T-cell (primary cell): ENCODE measurements at regions not wholly inside any gene's neighbourhood (a gene's known extent, or its start where the extent isn't known, plus 50 kb on each side); places are given as distances from the start of the nearest gene placed in this dataset.

Experiments used
- ATAC-seq, 4 experiments: fragments of 200-7000 bp in 3 of 4; fragments of 150-1000 bp in 1 of 4; cut with Tn5 transposase; replicated peaks in 1 of 4; 1 replicate in 3 of 4; 2 replicates in 1 of 4; pipeline ENCODE4 v1.10.0; 2021; ENCODE audit warnings: moderate library complexity in 3 of 4, mild to moderate bottlenecking in 2 of 4, moderate number of reproducible peaks in 1 of 4
- CTCF ChIA-PET, 2 donors: fragments of 300-600 bp; sonication (Branson Sonifier 250); formaldehyde crosslinking; loops; one replicate each; lab custom pipeline; 2022; ENCODE audit warnings: antibody characterized with exemption in 2 of 2; lab: Charles Lee
- POLR2A ChIA-PET, 2 donors: fragments of 300-600 bp; sonication (Branson Sonifier 250); formaldehyde crosslinking; loops; one replicate each; lab custom pipeline; 2022; ENCODE audit warnings: antibody characterized with exemption in 2 of 2; lab: Charles Lee
- DNase-seq, 35 experiments: peaks; one replicate each; pipeline versions ENCODE4 v3.0.0 to v3.0.0-alpha.2; 2013 to 2023
- H3K27ac ChIP-seq: one replicate; pipeline ENCODE4 v1.5.1; 2013; ENCODE audit warnings: low read length
- H3K27me3 ChIP-seq, 2 experiments: replicated peaks in 1 of 2; 1 replicate in 1 of 2; 2 replicates in 1 of 2; pipeline versions ENCODE4 v1.6.1 to v1.7.0; 2013; ENCODE audit warnings: low read length in 1 of 2, mixed read lengths in 1 of 2; ENCODE audit not compliant: control insufficient read depth in 2 of 2, insufficient read depth in 2 of 2; ENCODE audit errors: extremely low read depth in 1 of 2
- H3K36me3 ChIP-seq, 2 donors: 1 replicate in 1 of 2; 2 replicates in 1 of 2; pipeline versions ENCODE4 v1.6.1 to v1.7.0; 2013; ENCODE audit warnings: low read length in 1 of 2; ENCODE audit not compliant: control insufficient read depth in 2 of 2, insufficient read depth in 1 of 2; ENCODE audit errors: extremely low read depth in 1 of 2
- H3K4me1 ChIP-seq, 2 experiments: 1 replicate in 1 of 2; 2 replicates in 1 of 2; pipeline versions ENCODE4 v1.6.1 to v1.7.0; 2013; ENCODE audit warnings: low read length in 2 of 2, mixed read lengths in 1 of 2; ENCODE audit not compliant: insufficient read depth in 2 of 2, control insufficient read depth in 1 of 2; ENCODE audit errors: extremely low read depth in 1 of 2
- H3K4me3 ChIP-seq, 2 donors: 1 replicate in 1 of 2; 2 replicates in 1 of 2; pipeline versions ENCODE4 v1.5.1 to v1.7.0; 2013; ENCODE audit warnings: mild to moderate bottlenecking in 2 of 2, low read length in 1 of 2, moderate library complexity in 1 of 2; ENCODE audit not compliant: control insufficient read depth in 1 of 2; ENCODE audit errors: extremely low read depth in 1 of 2
- H3K9me3 ChIP-seq: 2 replicates; pipeline ENCODE4 v1.7.0; 2013
- H3K27ac Mint-ChIP-seq, 2 donors: one replicate each; pipeline ENCODE4 v1.8.0; 2020 to 2021; ENCODE audit warnings: mild to moderate bottlenecking in 2 of 2, mixed read lengths in 2 of 2
- H3K27me3 Mint-ChIP-seq, 2 donors: one replicate each; pipeline ENCODE4 v1.8.0; 2021 to 2022; ENCODE audit warnings: mixed read lengths in 2 of 2
- H3K36me3 Mint-ChIP-seq: one replicate; pipeline ENCODE4 v1.8.0; 2021; ENCODE audit warnings: mixed read lengths
- H3K4me1 Mint-ChIP-seq, 3 donors: one replicate each; pipeline ENCODE4 v1.8.0; 2020 to 2022; ENCODE audit warnings: mixed read lengths in 3 of 3, mild to moderate bottlenecking in 1 of 3
- H3K4me3 Mint-ChIP-seq, 3 donors: one replicate each; pipeline ENCODE4 v1.8.0; 2020 to 2022; ENCODE audit warnings: mild to moderate bottlenecking in 3 of 3, mixed read lengths in 3 of 3, moderate library complexity in 3 of 3
- H3K9me3 Mint-ChIP-seq, 3 donors: one replicate each; pipeline ENCODE4 v1.8.0; 2020 to 2022; ENCODE audit warnings: mixed read lengths in 3 of 3
- WGBS: methylation state at CpG from one replicate; pipeline ENCODE4 v1.1.5; 2013; ENCODE audit warnings: missing lambda C conversion rate; ENCODE audit not compliant: insufficient coverage; 5-methylcytosine and 5-hydroxymethylcytosine counted together

DNA sequence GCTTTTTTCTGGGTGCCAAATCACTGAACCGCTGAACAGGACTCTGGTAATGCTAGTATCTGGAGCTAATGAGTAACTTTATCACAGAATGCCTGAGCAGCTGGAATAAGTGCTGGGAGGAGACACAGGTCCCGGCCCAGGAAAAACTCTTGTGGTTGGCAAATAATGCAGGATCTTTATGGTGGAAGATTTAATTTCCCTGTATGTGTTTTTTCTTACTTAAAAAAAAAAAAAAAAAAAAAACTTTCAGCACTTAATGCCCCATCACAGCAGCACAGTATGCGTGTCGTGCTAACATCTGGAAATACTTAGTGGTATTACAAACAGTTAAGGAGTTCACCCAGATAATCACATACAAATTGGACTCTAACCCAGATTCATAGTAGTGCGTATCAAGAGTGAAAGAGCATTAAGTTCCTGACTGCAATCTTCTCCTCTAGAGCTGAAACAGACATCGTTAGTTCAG is 220.7 kb downstream of the TOMM20 start:
- no peaks in the 10 kb centered on the region for H3K27me3 ChIP-seq
- peaks cover 10 to 20% of the 10 kb centered on the region in 2 experiments for H3K4me1 ChIP-seq
- no peak overlapping the region for H3K4me3 Mint-ChIP-seq
- DNase-seq (no peak), ATAC-seq (no peak)
- no peaks in the 10 kb centered on the region for H3K36me3 ChIP-seq
- ChIA-PET POLR2A (no interaction called here), CTCF (interaction anchor here in 1 of 2 donors (0.7 kb wide), 3 partner anchors 18 to 405 kb away, joined by 5 to 12 read pairs (median 6); no protein-coding TSS in a partner anchor)
- H3K27me3 Mint-ChIP-seq = no peaks in the 10 kb centered on the region
- no peak overlapping the region for H3K27ac Mint-ChIP-seq
- H3K36me3 Mint-ChIP-seq = no peaks in the 10 kb centered on the region
- H3K9me3 ChIP-seq = no peaks in the 10 kb centered on the region
- H3K27ac ChIP-seq = no peak overlapping the region
- H3K4me1 Mint-ChIP-seq = peaks cover 26 to 27% (median 27%) of the 10 kb centered on the region in 3 donors
- 97% methylated on average over 3 of the region's 6 CpGs for WGBS
- no peaks in the 10 kb centered on the region for H3K9me3 Mint-ChIP-seq
- H3K4me3 ChIP-seq = no peak overlapping the region

DNA sequence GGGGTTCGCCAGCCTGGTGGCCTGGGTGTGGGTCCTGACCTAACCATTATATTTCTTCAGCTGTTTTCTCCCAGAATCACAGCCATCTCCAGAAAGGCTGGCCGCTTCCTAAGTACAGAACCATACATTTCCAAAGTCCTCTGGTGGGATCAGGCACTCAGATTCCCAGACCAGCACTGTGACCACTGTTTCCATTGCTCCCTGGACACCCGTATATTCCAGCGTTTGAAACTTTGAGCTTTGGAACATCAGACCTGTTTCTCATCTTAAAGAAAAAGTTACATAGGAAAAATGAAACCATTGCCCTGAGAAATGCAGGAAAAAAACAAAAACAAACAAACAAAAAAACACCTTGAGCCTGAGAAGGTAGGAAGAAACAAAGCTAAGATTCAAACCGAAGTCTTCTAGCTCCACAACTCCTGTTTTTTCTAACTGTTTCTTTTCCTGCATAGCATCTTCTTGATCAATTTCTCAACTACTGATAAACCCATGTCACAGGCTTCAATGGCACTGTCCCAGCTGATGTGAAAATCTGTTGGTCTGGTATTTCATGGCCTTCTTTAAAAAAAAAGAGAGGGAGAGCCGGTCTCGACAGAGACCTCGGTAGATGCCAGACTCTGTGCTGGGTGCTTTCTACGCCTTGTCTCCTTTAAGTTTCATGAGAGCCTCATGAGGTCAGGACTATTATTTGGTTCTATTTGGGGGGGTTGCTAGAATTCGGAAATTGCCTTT is 221.3 kb downstream of the TOMM20 start:
- 94% methylated on average over 6 of the region's 10 CpGs for WGBS
- Mint-ChIP-seq H3K4me1 (peaks cover 21% of the 10 kb centered on the region in 3 donors), H3K27ac (no peak overlapping the region)

GRCh38 chr1:234906654-234907053 is 222.0 kb downstream of the TOMM20 start:
- ChIA-PET POLR2A (no interaction called here), CTCF (interaction anchor here in 1 of 2 donors (0.7 kb wide), 1 partner anchor 239 kb away, joined by 3 read pairs; no protein-coding TSS in a partner anchor)
- no peak overlapping the region for H3K4me3 ChIP-seq
- H3K9me3 ChIP-seq = no peaks in the 10 kb centered on the region
- H3K4me1 ChIP-seq = peaks cover 3 to 7% of the 10 kb centered on the region in 2 experiments
- no peaks in the 10 kb centered on the region for H3K27me3 Mint-ChIP-seq
- 86% methylated on average over 2 of the region's 5 CpGs for WGBS
- no peak overlapping the region for H3K27ac ChIP-seq
- no peak for ATAC-seq
- no peak overlapping the region for H3K27ac Mint-ChIP-seq
- no peak for DNase-seq
- no peak overlapping the region for H3K4me3 Mint-ChIP-seq
- no peaks in the 10 kb centered on the region for H3K36me3 Mint-ChIP-seq
- H3K9me3 Mint-ChIP-seq = no peaks in the 10 kb centered on the region
- peaks cover 13 to 14% (median 14%) of the 10 kb centered on the region in 3 donors for H3K4me1 Mint-ChIP-seq
- H3K36me3 ChIP-seq = no peaks in the 10 kb centered on the region
- no peaks in the 10 kb centered on the region for H3K27me3 ChIP-seq

More for the DNA sequence above, 221.3 kb downstream of the TOMM20 start:
- Histone ChIP-seq H3K9me3 (no peaks in the 10 kb centered on the region), H3K27ac (no peak overlapping the region), H3K4me1 (peaks cover 10 to 14% of the 10 kb centered on the region in 2 experiments), H3K36me3 (no peaks in the 10 kb centered on the region), H3K4me3 (no peak overlapping the region), H3K27me3 (no peaks in the 10 kb centered on the region)
- Mint-ChIP-seq H3K9me3 (no peaks in the 10 kb centered on the region), H3K36me3 (no peaks in the 10 kb centered on the region), H3K27me3 (no peaks in the 10 kb centered on the region), H3K4me3 (no peak overlapping the region)
- ChIA-PET CTCF (interaction anchor here in 1 of 2 donors (0.7 kb wide), 3 partner anchors 19 to 406 kb away, joined by 5 to 12 read pairs (median 6); no protein-coding TSS in a partner anchor), POLR2A (no interaction called here)
- DNase-seq (no peak), ATAC-seq (no peak)

DNA sequence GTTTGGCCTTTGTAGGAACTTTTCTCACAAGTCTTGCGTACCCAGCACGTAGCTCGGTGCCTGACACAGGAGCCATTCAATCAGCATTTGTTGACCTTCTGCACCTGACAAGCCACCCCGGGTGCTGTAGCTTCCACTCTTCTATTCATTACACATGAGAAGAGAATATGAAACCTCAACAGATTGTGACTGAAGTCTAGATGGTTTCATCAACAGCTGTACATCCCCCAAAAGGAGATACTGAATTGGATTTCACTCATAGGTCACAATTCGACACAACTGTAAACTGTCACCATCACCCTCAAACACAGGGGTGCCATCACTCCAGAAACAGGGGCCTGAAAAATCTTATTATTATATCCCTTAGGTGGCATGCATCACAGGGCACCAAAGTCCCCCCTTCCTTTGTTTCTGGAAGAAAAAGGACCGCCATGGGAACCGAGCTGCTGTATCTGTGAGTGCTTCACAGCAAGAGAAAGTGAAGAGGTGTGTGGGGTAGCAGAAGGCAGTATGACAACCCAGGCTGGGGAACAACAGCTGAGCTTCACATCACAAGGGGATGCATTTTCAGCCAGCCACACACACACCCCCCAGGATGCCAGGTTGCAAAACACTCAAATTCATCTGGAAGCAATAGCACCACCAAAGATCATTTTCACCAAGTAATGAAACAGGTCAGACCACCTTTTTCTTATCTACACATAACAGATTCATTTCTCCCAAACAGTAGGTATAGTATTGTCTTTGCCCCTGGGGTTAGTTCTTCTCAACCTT is 225.7 kb downstream of the TOMM20 start:
- ChIA-PET POLR2A (interaction anchor here in 1 of 2 donors (0.5 kb wide), 1 partner anchor 171 kb away, joined by 3 read pairs; no protein-coding TSS in a partner anchor), CTCF (interaction anchor here in 1 of 2 donors (0.9 kb wide), 1 partner anchor 11 kb away, joined by 3 read pairs; no protein-coding TSS in a partner anchor)
- Histone ChIP-seq H3K27me3 (no peaks in the 10 kb centered on the region), H3K4me1 (peaks cover 0 to 4% of the 10 kb centered on the region in 2 experiments), H3K36me3 (no peaks in the 10 kb centered on the region), H3K27ac (no peak overlapping the region), H3K4me3 (no peak overlapping the region), H3K9me3 (no peaks in the 10 kb centered on the region)
- 100% methylated on average over 2 of the region's 7 CpGs for WGBS
- ATAC-seq = no peak
- Mint-ChIP-seq H3K4me3 (no peak overlapping the region), H3K27ac (no peak overlapping the region), H3K27me3 (no peaks in the 10 kb centered on the region), H3K9me3 (no peaks in the 10 kb centered on the region), H3K36me3 (no peaks in the 10 kb centered on the region), H3K4me1 (no peaks in the 10 kb centered on the region)
- DNase-seq = no peak

DNA sequence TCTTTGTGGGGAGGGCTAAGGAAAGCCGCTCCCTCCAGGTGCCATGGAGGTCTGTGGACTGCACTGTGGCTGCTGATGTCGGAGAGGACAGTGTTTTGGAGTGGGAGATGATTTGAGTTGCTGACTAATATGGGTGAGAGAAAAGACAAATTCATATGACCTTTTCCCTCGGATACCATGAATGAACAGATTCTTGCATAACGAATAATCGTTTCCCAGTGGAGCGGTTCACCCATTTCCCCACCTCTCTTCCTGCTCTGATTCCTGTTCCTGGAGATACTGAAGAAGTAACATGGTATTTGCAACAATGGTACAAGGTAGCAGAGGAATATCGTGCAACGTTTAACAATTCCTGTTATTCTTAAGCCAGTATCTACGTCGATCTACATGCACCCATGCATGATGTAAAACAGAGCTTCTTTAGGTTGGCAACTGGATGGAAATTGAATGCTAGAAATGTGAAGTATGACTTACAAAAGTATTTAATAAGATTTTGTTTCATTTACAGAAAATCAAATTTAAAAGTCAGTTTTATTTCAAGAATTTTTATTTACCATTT is 227.1 kb downstream of the TOMM20 start:
- Histone ChIP-seq H3K9me3 (no peaks in the 10 kb centered on the region), H3K27ac (no peak overlapping the region), H3K36me3 (no peaks in the 10 kb centered on the region), H3K27me3 (no peaks in the 10 kb centered on the region), H3K4me1 (peaks cover 0 to 4% of the 10 kb centered on the region in 2 experiments), H3K4me3 (no peak overlapping the region)
- H3K4me1 Mint-ChIP-seq = peaks cover 0 to 6% (median 5%) of the 10 kb centered on the region in 3 donors
- CTCF ChIA-PET = no interaction called here
- 100% methylated on average over 3 of the region's 10 CpGs for WGBS
- H3K27me3 Mint-ChIP-seq = no peaks in the 10 kb centered on the region
- ATAC-seq (no peak), DNase-seq (no peak)
- no peaks in the 10 kb centered on the region for H3K36me3 Mint-ChIP-seq
- no peak overlapping the region for H3K4me3 Mint-ChIP-seq
- no peak overlapping the region for H3K27ac Mint-ChIP-seq
- POLR2A ChIA-PET = interaction anchor here in 1 of 2 donors (0.7 kb wide), 1 partner anchor 13 kb away, joined by 3 read pairs; no protein-coding TSS in a partner anchor
- H3K9me3 Mint-ChIP-seq = no peaks in the 10 kb centered on the region

DNA sequence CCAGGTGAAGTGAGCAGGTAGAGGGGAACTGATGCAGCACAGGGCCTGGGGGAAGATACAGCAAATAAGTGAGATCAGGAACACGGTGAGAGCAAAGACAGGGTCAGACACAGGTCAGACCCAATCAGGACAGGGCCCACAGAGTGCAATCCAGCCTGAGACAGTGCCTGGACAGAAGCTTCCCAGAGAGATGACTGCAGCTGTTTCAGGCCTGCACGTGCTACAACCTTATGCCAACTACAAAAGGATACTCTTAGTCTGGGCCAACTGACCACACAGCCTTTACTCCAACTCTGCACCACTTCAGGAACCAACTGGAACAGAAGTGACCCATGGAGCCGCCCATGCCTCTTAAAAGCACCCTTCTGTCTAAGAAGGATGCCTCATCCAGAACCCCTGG is 228.0 kb downstream of the TOMM20 start:
- Histone ChIP-seq H3K4me3 (no peak overlapping the region), H3K9me3 (no peaks in the 10 kb centered on the region), H3K36me3 (no peaks in the 10 kb centered on the region), H3K27ac (no peak overlapping the region), H3K4me1 (peaks cover 0 to 4% of the 10 kb centered on the region in 2 experiments), H3K27me3 (no peaks in the 10 kb centered on the region)
- ChIA-PET POLR2A (no interaction called here), CTCF (no interaction called here)
- H3K27ac Mint-ChIP-seq = no peak overlapping the region
- H3K27me3 Mint-ChIP-seq = no peaks in the 10 kb centered on the region
- DNase-seq = no peak
- no peaks in the 10 kb centered on the region for H3K9me3 Mint-ChIP-seq
- peaks cover under 1 to 8% (median 6%) of the 10 kb centered on the region in 3 donors for H3K4me1 Mint-ChIP-seq
- 100% methylated on average over 2 of the region's 3 CpGs for WGBS
- ATAC-seq = no peak
- no peak overlapping the region for H3K4me3 Mint-ChIP-seq
- H3K36me3 Mint-ChIP-seq = no peaks in the 10 kb centered on the region
